SK-N-SH treated with all-trans-retinoic acid at 6 μM for 48 hours (cell line): ENCODE measurements at regions not wholly inside any gene's neighbourhood (a gene's known extent, or its start where the extent isn't known, plus 50 kb on each side); places are given as distances from the start of the nearest gene placed in this dataset.

Experiments used
- ATAC-seq: fragments of 200-7000 bp; cut with Tn5 transposase; 3 replicates; pipeline ENCODE4 v1.9.1; 2020; ENCODE audit warnings: mild to moderate bottlenecking, moderate library complexity
- ARNTL ChIP-seq: fragments of 450-650 bp; formaldehyde crosslinking; IDR thresholded peaks from 2 replicates; pipeline ENCODE4 v1.5.0; 2020; ENCODE audit warnings: low read depth, mild to moderate bottlenecking, moderate library complexity, borderline replicate concordance
- BACH2 ChIP-seq: fragments of 250-450 bp; sonication (Bioruptor Pico); IDR thresholded peaks from 2 replicates; pipeline ENCODE4 v1.9.0; 2021; ENCODE audit warnings: mild to moderate bottlenecking, borderline replicate concordance
- GLIS3 ChIP-seq: fragments of 250-450 bp; sonication (Bioruptor Pico); IDR thresholded peaks from 2 replicates; pipeline ENCODE4 v1.5.0; 2020; ENCODE audit warnings: mild to moderate bottlenecking, moderate library complexity
- ISL1 ChIP-seq: fragments of 250-450 bp; sonication (Bioruptor Pico); IDR thresholded peaks from 2 replicates; pipeline ENCODE4 v2.1.2; 2022; ENCODE audit warnings: mild to moderate bottlenecking, moderate library complexity
- OSR1 ChIP-seq: fragments of 250-450 bp; sonication (Bioruptor Pico); IDR thresholded peaks from 2 replicates; pipeline ENCODE4 v1.8.0; 2022; ENCODE audit warnings: moderate library complexity, mild to moderate bottlenecking, inconsistent platforms
- PPARA ChIP-seq: fragments of 250-450 bp; sonication (Bioruptor Pico); IDR thresholded peaks from 2 replicates; pipeline ENCODE4 v1.5.0; 2020; ENCODE audit warnings: mild to moderate bottlenecking, borderline replicate concordance
- RARB ChIP-seq: fragments of 250-450 bp; sonication (Bioruptor Pico); IDR thresholded peaks from 2 replicates; pipeline ENCODE4 v1.8.0; 2021; ENCODE audit warnings: mild to moderate bottlenecking, moderate library complexity
- SNAI2 ChIP-seq: fragments of 250-450 bp; sonication (Bioruptor Pico); IDR thresholded peaks from 2 replicates; pipeline ENCODE4 v1.5.0; 2020; ENCODE audit warnings: mild to moderate bottlenecking, moderate library complexity
- TCF4 ChIP-seq: fragments of 250-450 bp; sonication (Bioruptor Pico); IDR thresholded peaks from 2 replicates; pipeline ENCODE4 v1.8.0; 2021; ENCODE audit warnings: mild to moderate bottlenecking, moderate library complexity, borderline replicate concordance
- TOX ChIP-seq: fragments of 250-450 bp; sonication (Bioruptor Pico); IDR thresholded peaks from 2 replicates; pipeline ENCODE4 v1.8.0; 2021; ENCODE audit warnings: mild to moderate bottlenecking, moderate library complexity, borderline replicate concordance
- ZC3H10 ChIP-seq: fragments of 250-450 bp; sonication (Bioruptor Pico); IDR thresholded peaks from 2 replicates; pipeline ENCODE4 v1.5.1; 2021; ENCODE audit warnings: mild to moderate bottlenecking, moderate library complexity
- ZFP3 ChIP-seq: fragments of 250-450 bp; sonication (Bioruptor Pico); IDR thresholded peaks from 2 replicates; pipeline ENCODE4 v1.5.0; 2020; ENCODE audit warnings: mild to moderate bottlenecking, moderate library complexity
- ZFP30 ChIP-seq: fragments of 450-650 bp; formaldehyde crosslinking; IDR thresholded peaks from 2 replicates; pipeline ENCODE4 v1.5.0; 2022; ENCODE audit warnings: mild to moderate bottlenecking, moderate library complexity
- ZNF565 ChIP-seq: fragments of 450-650 bp; formaldehyde crosslinking; conservative IDR thresholded peaks from 2 replicates; pipeline ENCODE4 v1.5.0; 2020; ENCODE audit warnings: low read depth, mild to moderate bottlenecking, moderate library complexity
- ZNF70 ChIP-seq: fragments of 450-650 bp; formaldehyde crosslinking; IDR thresholded peaks from 2 replicates; pipeline ENCODE4 v1.5.0; 2020; ENCODE audit warnings: mild to moderate bottlenecking, moderate library complexity
- ZNF8 ChIP-seq: fragments of 450-650 bp; formaldehyde crosslinking; IDR thresholded peaks from 2 replicates; pipeline ENCODE4 v1.5.0; 2020; ENCODE audit warnings: mild to moderate bottlenecking, moderate library complexity
- TF ChIP-seq, protein P1 (sequence below): fragments of 250-450 bp; sonication (Bioruptor Pico); IDR thresholded peaks from 2 replicates; pipeline ENCODE4 v1.5.1; 2020; ENCODE audit warnings: low read depth, mild to moderate bottlenecking, moderate library complexity
- TF ChIP-seq, protein P2 (sequence below): fragments of 250-450 bp; sonication (Bioruptor Pico); IDR thresholded peaks from 2 replicates; pipeline ENCODE4 v1.8.0; 2020; ENCODE audit warnings: mild to moderate bottlenecking, moderate library complexity, borderline replicate concordance
- TF ChIP-seq, protein P3 (sequence below): fragments of 250-450 bp; sonication (Bioruptor Pico); IDR thresholded peaks from 2 replicates; pipeline ENCODE4 v1.5.0; 2020; ENCODE audit warnings: mild to moderate bottlenecking, moderate library complexity
- TF ChIP-seq, protein P4 (sequence below): fragments of 250-450 bp; sonication (Bioruptor Pico); IDR thresholded peaks from 2 replicates; pipeline ENCODE4 v1.8.0; 2021; ENCODE audit warnings: low read depth, mild to moderate bottlenecking, moderate library complexity, borderline replicate concordance
- TF ChIP-seq, protein P5 (sequence below): fragments of 250-450 bp; sonication (Bioruptor Pico); IDR thresholded peaks from 2 replicates; pipeline ENCODE4 v1.5.1; 2021; ENCODE audit warnings: mild to moderate bottlenecking, moderate library complexity

DNA sequence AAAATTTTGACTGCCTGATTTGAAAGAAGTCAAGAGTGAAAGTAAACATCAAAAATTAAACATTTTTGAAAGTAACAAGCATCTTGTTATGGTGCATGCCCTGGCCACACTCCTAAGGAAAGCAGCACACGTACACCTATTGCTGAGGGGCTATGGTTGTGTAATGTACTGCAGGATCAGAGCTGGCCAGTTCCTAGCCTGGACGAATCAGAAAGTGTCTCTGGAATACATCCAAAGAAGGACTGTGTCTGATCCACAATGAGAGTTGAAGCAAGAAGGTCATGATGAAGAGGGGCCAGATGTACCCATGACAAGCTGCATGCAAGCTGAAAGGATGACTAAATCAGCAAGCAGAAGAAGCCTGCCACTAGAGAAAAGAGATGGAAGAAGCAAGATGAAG, 618.2 kb downstream of the TLE1 start:
- TF ChIP-seq ZFP3 (CRISPR knock-in tag) (no peak), ARNTL (no peak), BACH2 (CRISPR knock-in tag) (no peak), SNAI2 (CRISPR knock-in tag) (no peak)
- no peak for ATAC-seq

DNA sequence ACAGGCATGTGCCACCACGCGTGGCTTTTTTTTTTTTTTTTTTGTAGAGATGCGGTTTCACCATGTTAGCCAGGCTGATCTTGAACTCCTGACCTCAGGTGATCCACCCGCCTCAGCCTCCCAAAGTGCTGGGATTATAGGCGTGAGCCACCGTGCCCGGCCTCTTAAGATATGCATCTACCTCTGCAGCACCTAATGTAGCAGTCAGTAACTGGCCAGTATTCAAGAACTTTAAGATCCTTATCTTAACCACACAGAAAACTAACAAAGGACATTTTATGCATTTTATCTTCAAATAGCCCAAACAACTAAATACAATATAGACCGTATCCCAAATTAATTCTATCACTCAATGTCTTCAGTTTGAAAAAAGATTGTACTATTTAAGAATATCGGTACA, 618.7 kb downstream of the TLE1 start:
- no peak for ATAC-seq
- TF ChIP-seq OSR1 (CRISPR knock-in tag), result no peak
- no peak for TF ChIP-seq SNAI2 (CRISPR knock-in tag)
- TF ChIP-seq, protein P1, sequence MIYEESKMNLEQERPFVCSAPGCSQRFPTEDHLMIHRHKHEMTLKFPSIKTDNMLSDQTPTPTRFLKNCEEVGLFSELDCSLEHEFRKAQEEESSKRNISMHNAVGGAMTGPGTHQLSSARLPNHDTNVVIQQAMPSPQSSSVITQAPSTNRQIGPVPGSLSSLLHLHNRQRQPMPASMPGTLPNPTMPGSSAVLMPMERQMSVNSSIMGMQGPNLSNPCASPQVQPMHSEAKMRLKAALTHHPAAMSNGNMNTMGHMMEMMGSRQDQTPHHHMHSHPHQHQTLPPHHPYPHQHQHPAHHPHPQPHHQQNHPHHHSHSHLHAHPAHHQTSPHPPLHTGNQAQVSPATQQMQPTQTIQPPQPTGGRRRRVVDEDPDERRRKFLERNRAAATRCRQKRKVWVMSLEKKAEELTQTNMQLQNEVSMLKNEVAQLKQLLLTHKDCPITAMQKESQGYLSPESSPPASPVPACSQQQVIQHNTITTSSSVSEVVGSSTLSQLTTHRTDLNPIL (CRISPR knock-in tag), result no peak
- TF ChIP-seq ZC3H10 (CRISPR knock-in tag), result no peak
- TF ChIP-seq ZNF565, result no peak

DNA sequence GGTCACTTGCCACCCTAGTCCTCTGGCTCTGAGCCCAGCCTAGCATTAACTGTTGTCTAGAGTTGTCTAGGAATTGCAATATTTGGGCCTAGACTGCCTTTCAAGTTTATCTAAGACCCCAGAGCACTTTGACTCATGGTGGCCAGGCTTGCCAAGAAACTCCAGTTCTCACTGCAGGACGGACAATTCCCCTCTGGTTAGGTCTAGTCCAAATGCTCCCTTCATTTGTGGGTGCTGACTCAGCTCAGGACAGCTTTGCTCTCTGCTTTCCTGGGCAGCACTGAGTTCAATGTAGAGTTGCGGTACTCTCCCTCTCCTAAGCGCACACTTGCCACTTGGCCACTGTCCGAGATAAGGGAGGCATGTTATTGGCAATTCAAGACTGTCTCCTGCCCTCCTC, 619.4 kb downstream of the TLE1 start:
- no peak for TF ChIP-seq GLIS3 (CRISPR knock-in tag)
- TF ChIP-seq, protein P1 (CRISPR knock-in tag), result no peak
- TF ChIP-seq ZFP30 (CRISPR knock-in tag), result no peak
- TF ChIP-seq SNAI2 (CRISPR knock-in tag), result no peak
- no peak for TF ChIP-seq ZNF8
- TF ChIP-seq, protein P2, sequence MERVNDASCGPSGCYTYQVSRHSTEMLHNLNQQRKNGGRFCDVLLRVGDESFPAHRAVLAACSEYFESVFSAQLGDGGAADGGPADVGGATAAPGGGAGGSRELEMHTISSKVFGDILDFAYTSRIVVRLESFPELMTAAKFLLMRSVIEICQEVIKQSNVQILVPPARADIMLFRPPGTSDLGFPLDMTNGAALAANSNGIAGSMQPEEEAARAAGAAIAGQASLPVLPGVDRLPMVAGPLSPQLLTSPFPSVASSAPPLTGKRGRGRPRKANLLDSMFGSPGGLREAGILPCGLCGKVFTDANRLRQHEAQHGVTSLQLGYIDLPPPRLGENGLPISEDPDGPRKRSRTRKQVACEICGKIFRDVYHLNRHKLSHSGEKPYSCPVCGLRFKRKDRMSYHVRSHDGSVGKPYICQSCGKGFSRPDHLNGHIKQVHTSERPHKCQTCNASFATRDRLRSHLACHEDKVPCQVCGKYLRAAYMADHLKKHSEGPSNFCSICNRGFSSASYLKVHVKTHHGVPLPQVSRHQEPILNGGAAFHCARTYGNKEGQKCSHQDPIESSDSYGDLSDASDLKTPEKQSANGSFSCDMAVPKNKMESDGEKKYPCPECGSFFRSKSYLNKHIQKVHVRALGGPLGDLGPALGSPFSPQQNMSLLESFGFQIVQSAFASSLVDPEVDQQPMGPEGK (CRISPR knock-in tag), result no peak
- TF ChIP-seq ZFP3 (CRISPR knock-in tag), result no peak
- no peak for TF ChIP-seq OSR1 (CRISPR knock-in tag)
- TF ChIP-seq ISL1, result no peak
- TF ChIP-seq, protein P3, sequence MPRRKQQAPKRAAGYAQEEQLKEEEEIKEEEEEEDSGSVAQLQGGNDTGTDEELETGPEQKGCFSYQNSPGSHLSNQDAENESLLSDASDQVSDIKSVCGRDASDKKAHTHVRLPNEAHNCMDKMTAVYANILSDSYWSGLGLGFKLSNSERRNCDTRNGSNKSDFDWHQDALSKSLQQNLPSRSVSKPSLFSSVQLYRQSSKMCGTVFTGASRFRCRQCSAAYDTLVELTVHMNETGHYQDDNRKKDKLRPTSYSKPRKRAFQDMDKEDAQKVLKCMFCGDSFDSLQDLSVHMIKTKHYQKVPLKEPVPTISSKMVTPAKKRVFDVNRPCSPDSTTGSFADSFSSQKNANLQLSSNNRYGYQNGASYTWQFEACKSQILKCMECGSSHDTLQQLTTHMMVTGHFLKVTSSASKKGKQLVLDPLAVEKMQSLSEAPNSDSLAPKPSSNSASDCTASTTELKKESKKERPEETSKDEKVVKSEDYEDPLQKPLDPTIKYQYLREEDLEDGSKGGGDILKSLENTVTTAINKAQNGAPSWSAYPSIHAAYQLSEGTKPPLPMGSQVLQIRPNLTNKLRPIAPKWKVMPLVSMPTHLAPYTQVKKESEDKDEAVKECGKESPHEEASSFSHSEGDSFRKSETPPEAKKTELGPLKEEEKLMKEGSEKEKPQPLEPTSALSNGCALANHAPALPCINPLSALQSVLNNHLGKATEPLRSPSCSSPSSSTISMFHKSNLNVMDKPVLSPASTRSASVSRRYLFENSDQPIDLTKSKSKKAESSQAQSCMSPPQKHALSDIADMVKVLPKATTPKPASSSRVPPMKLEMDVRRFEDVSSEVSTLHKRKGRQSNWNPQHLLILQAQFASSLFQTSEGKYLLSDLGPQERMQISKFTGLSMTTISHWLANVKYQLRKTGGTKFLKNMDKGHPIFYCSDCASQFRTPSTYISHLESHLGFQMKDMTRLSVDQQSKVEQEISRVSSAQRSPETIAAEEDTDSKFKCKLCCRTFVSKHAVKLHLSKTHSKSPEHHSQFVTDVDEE (CRISPR knock-in tag), result no peak
- no peak for TF ChIP-seq BACH2 (CRISPR knock-in tag)
- TF ChIP-seq, protein P4, sequence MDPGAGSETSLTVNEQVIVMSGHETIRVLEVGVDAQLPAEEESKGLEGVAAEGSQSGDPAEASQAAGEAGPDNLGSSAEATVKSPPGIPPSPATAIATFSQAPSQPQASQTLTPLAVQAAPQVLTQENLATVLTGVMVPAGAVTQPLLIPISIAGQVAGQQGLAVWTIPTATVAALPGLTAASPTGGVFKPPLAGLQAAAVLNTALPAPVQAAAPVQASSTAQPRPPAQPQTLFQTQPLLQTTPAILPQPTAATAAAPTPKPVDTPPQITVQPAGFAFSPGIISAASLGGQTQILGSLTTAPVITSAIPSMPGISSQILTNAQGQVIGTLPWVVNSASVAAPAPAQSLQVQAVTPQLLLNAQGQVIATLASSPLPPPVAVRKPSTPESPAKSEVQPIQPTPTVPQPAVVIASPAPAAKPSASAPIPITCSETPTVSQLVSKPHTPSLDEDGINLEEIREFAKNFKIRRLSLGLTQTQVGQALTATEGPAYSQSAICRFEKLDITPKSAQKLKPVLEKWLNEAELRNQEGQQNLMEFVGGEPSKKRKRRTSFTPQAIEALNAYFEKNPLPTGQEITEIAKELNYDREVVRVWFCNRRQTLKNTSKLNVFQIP (CRISPR knock-in tag), result no peak
- no peak for TF ChIP-seq RARB (CRISPR knock-in tag)
- TF ChIP-seq PPARA (CRISPR knock-in tag), result no peak
- no peak for TF ChIP-seq ZNF565
- no peak for TF ChIP-seq TCF4 (CRISPR knock-in tag)
- TF ChIP-seq ZNF70 (CRISPR knock-in tag), result no peak
- no peak for TF ChIP-seq ZC3H10 (CRISPR knock-in tag)
- TF ChIP-seq TOX (CRISPR knock-in tag), result no peak
- TF ChIP-seq, protein P5, sequence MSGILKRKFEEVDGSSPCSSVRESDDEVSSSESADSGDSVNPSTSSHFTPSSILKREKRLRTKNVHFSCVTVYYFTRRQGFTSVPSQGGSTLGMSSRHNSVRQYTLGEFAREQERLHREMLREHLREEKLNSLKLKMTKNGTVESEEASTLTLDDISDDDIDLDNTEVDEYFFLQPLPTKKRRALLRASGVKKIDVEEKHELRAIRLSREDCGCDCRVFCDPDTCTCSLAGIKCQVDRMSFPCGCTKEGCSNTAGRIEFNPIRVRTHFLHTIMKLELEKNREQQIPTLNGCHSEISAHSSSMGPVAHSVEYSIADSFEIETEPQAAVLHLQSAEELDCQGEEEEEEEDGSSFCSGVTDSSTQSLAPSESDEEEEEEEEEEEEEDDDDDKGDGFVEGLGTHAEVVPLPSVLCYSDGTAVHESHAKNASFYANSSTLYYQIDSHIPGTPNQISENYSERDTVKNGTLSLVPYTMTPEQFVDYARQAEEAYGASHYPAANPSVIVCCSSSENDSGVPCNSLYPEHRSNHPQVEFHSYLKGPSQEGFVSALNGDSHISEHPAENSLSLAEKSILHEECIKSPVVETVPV (CRISPR knock-in tag), result no peak
- ATAC-seq, result no peak
